Ascending aorta (tissue), 2 donors: ENCODE measurements at regions not wholly inside any gene's neighbourhood (a gene's known extent, or its start where the extent isn't known, plus 50 kb on each side); places are given as distances from the start of the nearest gene placed in this dataset.
A peak's percentile ranks its signal among the peaks of the same experiment; 100 is the strongest.
"Not testable (repeated sequence)": the region's sequence is repeated elsewhere in the genome, so short reads cannot be mapped to it uniquely, and the experiment has no call there.

Source experiments
- DNase-seq, 2 donors: peaks; one replicate each; pipeline ENCODE4 v3.0.0-alpha.2; 2019; ENCODE audit warnings: low spot score in 2 of 2
- H3K27ac ChIP-seq, 2 donors: fragments of 200-600 bp; sonication (generic); one replicate each; pipeline ENCODE4 v1.5.1; 2016 to 2017; ENCODE audit warnings: mild to moderate bottlenecking in 1 of 2
- H3K27me3 ChIP-seq: fragments of 200-600 bp; sonication (generic); one replicate; pipeline ENCODE4 v1.5.1; 2017
- H3K36me3 ChIP-seq, 2 donors: fragments of 200-600 bp; sonication (generic); one replicate each; pipeline ENCODE4 v1.5.1; 2016
- H3K4me1 ChIP-seq, 2 donors: fragments of 200-600 bp; sonication (generic); one replicate each; pipeline ENCODE4 v1.5.1; 2016 to 2017; ENCODE audit warnings: mild to moderate bottlenecking in 1 of 2
- H3K4me3 ChIP-seq, 2 donors: fragments of 200-600 bp; sonication (generic); one replicate each; pipeline ENCODE4 v1.5.1; 2016 to 2017; ENCODE audit warnings: mild to moderate bottlenecking in 1 of 2
- H3K9me3 ChIP-seq, 2 donors: fragments of 200-600 bp; sonication (generic); one replicate each; pipeline ENCODE4 v1.5.1; 2016
- CTCF ChIP-seq, 3 experiments: fragments of 200-600 bp in 2 of 3; fragments of 450-650 bp in 1 of 3; sonication (generic) in 2 of 3; IDR thresholded peaks; one replicate each; pipeline ENCODE4 v1.5.1; 2016 to 2019; ENCODE audit warnings: antibody characterized with exemption in 3 of 3, mild to moderate bottlenecking in 1 of 3, moderate library complexity in 1 of 3
- intact Hi-C: fragments of 100-400 bp; cut with DNase I; formaldehyde crosslinking; loops from one replicate; pipeline ENCODE4 v1.15.1; 2023

- Histone ChIP-seq H3K4me3 (no peak overlapping the region), H3K9me3 (no peaks in the 10 kb centered on the region), H3K27me3 (no peaks in the 10 kb centered on the region), H3K27ac (no peak overlapping the region), H3K4me1 (no peaks in the 10 kb centered on the region), H3K36me3 (no peaks in the 10 kb centered on the region)
- intact Hi-C loops: no loop called here
- TF ChIP-seq CTCF (IDR thresholded peaks at IDR 0.05): no peak
- no peak for DNase-seq
Observed at GRCh38 chr5:50501491-50502228, 60.6 kb upstream of the EMB start.

- not testable (repeated sequence) for H3K36me3 ChIP-seq
Observed at GRCh38 chr5:50513028-50513457, 72.0 kb upstream of the EMB start.

GRCh38 chr5:50521060-50521459 lies 80.0 kb upstream of the EMB start:
- H3K27ac ChIP-seq, H3K4me1 ChIP-seq, DNase-seq, H3K36me3 ChIP-seq, intact Hi-C loops, H3K27me3 ChIP-seq, H3K9me3 ChIP-seq, H3K4me3 ChIP-seq: not testable (repeated sequence)

More at GRCh38 chr5:50513028-50513457, 72.0 kb upstream of the EMB start:
- H3K27ac ChIP-seq, intact Hi-C loops, DNase-seq, H3K4me1 ChIP-seq, H3K4me3 ChIP-seq, H3K9me3 ChIP-seq, H3K27me3 ChIP-seq: not testable (repeated sequence)
- peak in 2 of 3 experiments; percentile 28 to 29 for TF ChIP-seq CTCF (IDR thresholded peaks at IDR 0.05)

GRCh38 chr5:50527514-50528060 lies 86.5 kb upstream of the EMB start:
- not testable (repeated sequence) for DNase-seq

GRCh38 chr5:50535393-50535792 lies 94.3 kb upstream of the EMB start:
- H3K27me3 ChIP-seq: no peaks in the 10 kb centered on the region
- H3K36me3 ChIP-seq: no peaks in the 10 kb centered on the region
- DNase-seq: no peak
- no peak for TF ChIP-seq CTCF (IDR thresholded peaks at IDR 0.05)
- H3K9me3 ChIP-seq: no peaks in the 10 kb centered on the region
- H3K4me1 ChIP-seq: no peaks in the 10 kb centered on the region
- intact Hi-C loops: no loop called here
- no peak overlapping the region for H3K4me3 ChIP-seq
- H3K27ac ChIP-seq: no peak overlapping the region

More at GRCh38 chr5:50527514-50528060, 86.5 kb upstream of the EMB start:
- H3K36me3 ChIP-seq, H3K27ac ChIP-seq, intact Hi-C loops, H3K9me3 ChIP-seq, H3K27me3 ChIP-seq, H3K4me3 ChIP-seq, H3K4me1 ChIP-seq: not testable (repeated sequence)

- intact Hi-C loops, H3K36me3 ChIP-seq, H3K4me1 ChIP-seq, H3K27me3 ChIP-seq, DNase-seq, H3K9me3 ChIP-seq, H3K27ac ChIP-seq, H3K4me3 ChIP-seq: not testable (repeated sequence)
Observed at GRCh38 chr5:50537534-50537933, 96.4 kb upstream of the EMB start.

GRCh38 chr5:50547303-50547702 lies 106.2 kb upstream of the EMB start:
- H3K4me1 ChIP-seq: no peaks in the 10 kb centered on the region
- no peak for DNase-seq
- no peaks in the 10 kb centered on the region for H3K36me3 ChIP-seq
- intact Hi-C loops: no loop called here
- H3K9me3 ChIP-seq: no peaks in the 10 kb centered on the region
- H3K27ac ChIP-seq: no peak overlapping the region
- no peak overlapping the region for H3K4me3 ChIP-seq
- no peaks in the 10 kb centered on the region for H3K27me3 ChIP-seq
- no peak for TF ChIP-seq CTCF (IDR thresholded peaks at IDR 0.05)
